SJCRH30 (cell line): ENCODE measurements at regions not wholly inside any gene's neighbourhood (a gene's known extent, or its start where the extent isn't known, plus 50 kb on each side); places are given as distances from the start of the nearest gene placed in this dataset.

Experiments
- DNase-seq, 2 experiments: peaks; one replicate each; pipeline ENCODE4 v3.0.0-alpha.2; 2015 to 2020
- H3K27ac ChIP-seq: fragments of 250-450 bp; sonication (Bioruptor Pico); 2 replicates; pipeline ENCODE4 v1.5.1; 2020; ENCODE audit warnings: mild to moderate bottlenecking, moderate library complexity
- H3K27me3 ChIP-seq: fragments of 250-450 bp; sonication (Bioruptor Pico); 2 replicates; pipeline ENCODE4 v1.5.1; 2020; ENCODE audit warnings: mild to moderate bottlenecking, moderate library complexity
- H3K36me3 ChIP-seq: fragments of 250-450 bp; sonication (Bioruptor Pico); 2 replicates; pipeline ENCODE4 v1.5.1; 2020; ENCODE audit warnings: mild to moderate bottlenecking, moderate library complexity
- H3K4me1 ChIP-seq: fragments of 250-450 bp; sonication (Bioruptor Pico); 2 replicates; pipeline ENCODE4 v1.5.1; 2020; ENCODE audit warnings: mild to moderate bottlenecking, moderate library complexity
- H3K4me3 ChIP-seq: fragments of 250-450 bp; sonication (Bioruptor Pico); 2 replicates; pipeline ENCODE4 v1.5.1; 2020; ENCODE audit warnings: mild to moderate bottlenecking, moderate library complexity
- H3K9me3 ChIP-seq: fragments of 250-450 bp; sonication (Bioruptor Pico); replicated peaks from 2 replicates; pipeline ENCODE4 v1.5.1; 2020; ENCODE audit warnings: mild to moderate bottlenecking, moderate library complexity

DNA sequence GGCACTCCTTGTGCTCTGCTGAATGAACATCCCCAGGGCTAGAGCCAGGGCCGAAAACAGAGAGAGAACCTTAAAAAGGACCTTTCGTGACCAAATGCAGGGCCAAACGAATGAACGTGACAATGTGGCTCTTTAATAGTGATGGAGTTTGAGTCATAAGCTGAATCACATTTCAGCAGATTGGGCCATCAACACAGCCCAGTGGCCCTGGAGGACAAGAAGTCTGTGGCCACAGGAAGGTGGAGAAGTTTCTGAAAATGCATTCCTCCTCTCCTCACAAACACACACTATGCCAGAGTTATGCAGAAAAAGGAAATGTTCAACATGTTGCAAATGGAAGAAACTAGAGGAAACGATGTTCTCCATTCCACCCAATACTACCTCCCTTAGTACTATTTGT lies 415.8 kb downstream of the HRH4 start:
- Histone ChIP-seq H3K27me3 (no peaks in the 10 kb centered on the region), H3K4me1 (no peaks in the 10 kb centered on the region), H3K36me3 (no peaks in the 10 kb centered on the region), H3K4me3 (no peak overlapping the region), H3K27ac (no peak overlapping the region), H3K9me3 (no peaks in the 10 kb centered on the region)
- no peak for DNase-seq

GRCh38 chr18:24877066-24877465 lies 416.6 kb downstream of the HRH4 start:
- no peaks in the 10 kb centered on the region for H3K36me3 ChIP-seq
- no peak for DNase-seq

DNA sequence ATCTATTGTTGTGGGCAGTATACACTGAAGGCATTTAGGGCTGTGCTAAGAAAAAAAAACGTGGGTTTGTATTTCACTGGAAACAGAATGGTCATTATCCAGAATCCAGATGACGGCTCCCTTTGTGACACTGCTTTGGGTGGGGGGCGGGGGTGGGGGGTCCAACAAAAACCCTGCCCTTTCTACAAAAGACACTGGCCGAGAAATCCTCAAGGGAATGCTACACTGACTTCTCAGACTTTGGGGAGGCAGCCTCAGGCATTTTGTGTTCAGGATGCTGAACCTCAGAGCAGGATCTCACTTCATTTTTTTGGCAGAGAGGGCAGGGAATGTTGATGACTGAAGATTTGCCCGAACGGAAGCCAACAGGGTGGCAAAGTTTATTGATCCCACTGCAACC lies 417.1 kb downstream of the HRH4 start:
- Histone ChIP-seq H3K4me1 (no peaks in the 10 kb centered on the region), H3K36me3 (no peaks in the 10 kb centered on the region), H3K9me3 (no peaks in the 10 kb centered on the region), H3K27ac (no peak overlapping the region), H3K27me3 (no peaks in the 10 kb centered on the region), H3K4me3 (no peak overlapping the region)
- DNase-seq = no peak

More at GRCh38 chr18:24877066-24877465, 416.6 kb downstream of the HRH4 start:
- Histone ChIP-seq H3K9me3 (no peaks in the 10 kb centered on the region), H3K4me1 (no peaks in the 10 kb centered on the region), H3K27me3 (no peaks in the 10 kb centered on the region), H3K4me3 (no peak overlapping the region), H3K27ac (no peak overlapping the region)

DNA sequence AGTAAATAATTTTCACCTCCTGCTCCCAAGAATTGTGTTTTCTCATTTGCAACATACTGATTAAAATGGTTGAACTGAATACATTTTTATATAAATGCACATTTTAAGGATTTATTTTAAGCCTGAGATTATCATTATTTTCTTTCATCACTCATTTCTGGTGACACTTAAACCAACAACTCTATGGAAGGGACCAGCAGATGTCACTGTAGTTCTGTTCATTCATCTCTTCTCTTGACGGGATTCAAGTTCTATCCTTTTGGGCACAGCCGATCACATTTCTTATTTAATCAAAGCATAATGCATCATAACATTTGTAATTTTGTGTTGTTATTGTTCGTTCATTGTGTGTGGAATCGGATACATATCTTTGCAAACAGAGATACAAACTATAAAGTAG lies 417.9 kb downstream of the HRH4 start:
- Histone ChIP-seq H3K27me3 (no peaks in the 10 kb centered on the region), H3K4me3 (no peak overlapping the region)
- DNase-seq = peak; percentile 4 to 63

GRCh38 chr18:24885276-24885675 lies 424.8 kb downstream of the HRH4 start:
- H3K27me3 ChIP-seq = no peaks in the 10 kb centered on the region
- no peak for DNase-seq
- H3K4me3 ChIP-seq = no peak overlapping the region
- no peaks in the 10 kb centered on the region for H3K9me3 ChIP-seq
- H3K36me3 ChIP-seq = no peaks in the 10 kb centered on the region
- H3K27ac ChIP-seq = no peak overlapping the region
- no peaks in the 10 kb centered on the region for H3K4me1 ChIP-seq

More for the DNA sequence above, 417.9 kb downstream of the HRH4 start:
- H3K4me1 ChIP-seq = no peaks in the 10 kb centered on the region
- H3K9me3 ChIP-seq = no peaks in the 10 kb centered on the region
- no peak overlapping the region for H3K27ac ChIP-seq
- H3K36me3 ChIP-seq = no peaks in the 10 kb centered on the region

DNA sequence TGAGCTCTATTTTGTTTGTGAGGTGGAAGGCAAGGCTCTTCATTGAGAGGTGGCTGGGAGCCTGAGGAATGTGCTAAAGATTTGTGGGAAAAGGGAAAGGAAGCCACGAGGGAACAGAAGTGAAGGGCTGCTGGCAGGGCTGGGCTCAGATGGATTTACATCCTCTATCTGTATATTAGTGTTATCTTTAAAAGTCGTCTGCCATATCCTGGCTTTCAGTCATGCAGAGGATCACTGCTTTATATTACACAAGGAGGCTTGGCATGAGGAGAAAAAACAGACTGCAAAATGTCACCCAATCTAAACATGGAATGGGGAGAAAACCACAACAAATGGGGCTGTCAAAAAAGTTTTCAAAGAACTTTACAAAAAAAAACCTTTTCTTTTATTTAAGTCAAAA lies 434.4 kb downstream of the HRH4 start:
- Histone ChIP-seq H3K9me3 (no peaks in the 10 kb centered on the region), H3K27ac (no peak overlapping the region), H3K4me1 (no peaks in the 10 kb centered on the region), H3K4me3 (no peak overlapping the region), H3K27me3 (no peaks in the 10 kb centered on the region), H3K36me3 (no peaks in the 10 kb centered on the region)
- no peak for DNase-seq

DNA sequence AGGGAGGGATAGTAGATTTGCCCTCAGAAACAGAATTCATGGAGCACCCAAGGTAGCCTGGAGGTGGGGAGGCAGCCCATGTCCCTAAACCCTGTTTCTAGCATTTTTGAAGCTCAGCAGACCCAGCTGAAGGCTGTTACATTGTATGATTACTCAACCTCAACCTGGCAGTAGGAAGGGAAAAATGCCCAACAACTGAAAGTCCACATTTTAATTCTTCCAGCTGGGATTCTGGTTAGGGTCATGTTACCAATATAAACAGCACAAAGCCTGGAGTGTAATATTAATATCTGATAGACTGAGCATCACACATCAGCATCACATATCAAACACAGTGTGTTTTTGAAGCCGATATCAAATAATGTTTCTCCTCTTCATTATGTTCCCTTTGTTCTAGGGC lies 437.0 kb downstream of the HRH4 start:
- Histone ChIP-seq H3K27ac (no peak overlapping the region), H3K9me3 (no peaks in the 10 kb centered on the region), H3K4me3 (no peak overlapping the region), H3K36me3 (no peaks in the 10 kb centered on the region), H3K27me3 (no peaks in the 10 kb centered on the region), H3K4me1 (no peaks in the 10 kb centered on the region)
- DNase-seq = no peak

DNA sequence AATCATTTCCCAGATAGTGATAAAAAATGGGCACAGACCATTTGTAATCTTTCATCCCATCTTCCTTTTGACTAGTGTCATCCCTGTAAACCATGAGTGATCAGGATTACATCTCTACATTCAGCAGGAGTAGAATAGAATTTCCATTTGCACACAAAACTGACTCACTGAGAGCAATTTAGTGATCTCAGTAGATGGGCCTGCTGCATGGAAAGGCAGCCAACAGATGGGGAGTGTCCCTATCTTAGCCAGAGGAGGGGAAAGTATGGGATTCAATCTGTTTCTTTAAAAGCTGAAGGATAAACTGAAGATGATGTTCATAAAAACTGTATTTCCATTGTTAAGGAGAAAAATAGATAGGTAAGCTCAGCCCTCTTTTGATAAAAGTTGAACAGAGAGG lies 441.7 kb downstream of the ZNF521 start:
- no peaks in the 10 kb centered on the region for H3K27me3 ChIP-seq
- H3K9me3 ChIP-seq = no peaks in the 10 kb centered on the region
- DNase-seq = no peak
- peaks cover under 1% of the 10 kb centered on the region for H3K4me1 ChIP-seq
- no peaks in the 10 kb centered on the region for H3K36me3 ChIP-seq
- H3K27ac ChIP-seq = no peak overlapping the region
- H3K4me3 ChIP-seq = no peak overlapping the region

- Histone ChIP-seq H3K9me3 (no peaks in the 10 kb centered on the region), H3K4me3 (no peak overlapping the region), H3K27me3 (no peaks in the 10 kb centered on the region), H3K4me1 (peaks cover 6% of the 10 kb centered on the region), H3K36me3 (no peaks in the 10 kb centered on the region), H3K27ac (no peak overlapping the region)
- DNase-seq = no peak
Measured at GRCh38 chr18:24913507-24914170, 438.3 kb downstream of the ZNF521 start.

DNA sequence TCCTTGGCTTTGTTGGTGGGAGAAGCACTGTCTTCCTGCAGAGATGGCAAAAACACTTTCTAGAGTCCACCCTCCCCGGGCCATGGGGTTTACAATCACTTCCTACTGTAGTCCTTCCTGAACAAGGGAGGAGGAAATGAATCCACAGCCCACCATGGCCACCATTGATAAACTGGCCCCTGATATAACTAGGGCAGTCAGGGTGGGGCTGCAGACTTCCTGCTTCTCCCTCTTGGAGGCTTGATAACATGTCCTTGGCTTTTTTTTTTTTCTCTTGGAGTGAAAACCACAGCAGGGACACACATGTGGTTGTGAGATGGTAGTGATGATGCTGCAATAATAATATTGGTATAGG lies 437.8 kb downstream of the ZNF521 start:
- no peak overlapping the region for H3K27ac ChIP-seq
- no peaks in the 10 kb centered on the region for H3K9me3 ChIP-seq
- no peak overlapping the region for H3K4me3 ChIP-seq
- H3K4me1 ChIP-seq = peaks cover 6% of the 10 kb centered on the region
- no peaks in the 10 kb centered on the region for H3K36me3 ChIP-seq
- no peaks in the 10 kb centered on the region for H3K27me3 ChIP-seq
- no peak for DNase-seq

GRCh38 chr18:24914685-24915084 lies 437.3 kb downstream of the ZNF521 start:
- Histone ChIP-seq H3K27me3 (no peaks in the 10 kb centered on the region), H3K4me1 (peaks cover 6% of the 10 kb centered on the region), H3K9me3 (no peaks in the 10 kb centered on the region), H3K4me3 (no peak overlapping the region), H3K27ac (no peak overlapping the region), H3K36me3 (no peaks in the 10 kb centered on the region)
- no peak for DNase-seq

DNA sequence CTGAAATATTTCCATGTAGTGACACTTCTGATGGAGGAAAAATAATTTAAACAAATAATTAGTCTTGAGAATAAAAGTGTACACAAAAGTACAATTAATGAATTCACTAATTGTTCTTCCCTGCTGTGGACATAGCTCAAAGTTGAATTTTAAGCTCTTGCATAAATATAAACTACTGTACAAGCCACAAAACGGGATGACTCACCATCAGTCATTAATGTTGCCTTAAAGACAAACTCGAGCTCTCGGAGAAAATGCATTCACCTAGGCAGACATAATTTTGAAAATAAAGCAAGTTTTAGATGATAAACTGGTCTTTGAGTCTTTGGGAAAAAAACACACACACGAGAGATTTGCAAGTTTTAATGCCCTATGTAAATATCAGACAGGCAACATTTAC lies 436.4 kb downstream of the ZNF521 start:
- H3K4me3 ChIP-seq = no peak overlapping the region
- no peak overlapping the region for H3K27ac ChIP-seq
- H3K36me3 ChIP-seq = no peaks in the 10 kb centered on the region
- H3K4me1 ChIP-seq = peaks cover 6% of the 10 kb centered on the region
- no peak for DNase-seq
- no peaks in the 10 kb centered on the region for H3K27me3 ChIP-seq
- H3K9me3 ChIP-seq = no peaks in the 10 kb centered on the region

- DNase-seq = no peak
- Histone ChIP-seq H3K4me1 (peaks cover 6% of the 10 kb centered on the region), H3K4me3 (no peak overlapping the region), H3K9me3 (no peaks in the 10 kb centered on the region), H3K27ac (no peak overlapping the region), H3K36me3 (no peaks in the 10 kb centered on the region), H3K27me3 (no peaks in the 10 kb centered on the region)
Measured at GRCh38 chr18:24917767-24918166, 434.2 kb downstream of the ZNF521 start.

GRCh38 chr18:24918257-24918656 lies 433.7 kb downstream of the ZNF521 start:
- Histone ChIP-seq H3K4me3 (no peak overlapping the region), H3K36me3 (no peaks in the 10 kb centered on the region), H3K27me3 (no peaks in the 10 kb centered on the region), H3K27ac (no peak overlapping the region), H3K9me3 (no peaks in the 10 kb centered on the region), H3K4me1 (peaks cover 6% of the 10 kb centered on the region)
- DNase-seq = no peak

DNA sequence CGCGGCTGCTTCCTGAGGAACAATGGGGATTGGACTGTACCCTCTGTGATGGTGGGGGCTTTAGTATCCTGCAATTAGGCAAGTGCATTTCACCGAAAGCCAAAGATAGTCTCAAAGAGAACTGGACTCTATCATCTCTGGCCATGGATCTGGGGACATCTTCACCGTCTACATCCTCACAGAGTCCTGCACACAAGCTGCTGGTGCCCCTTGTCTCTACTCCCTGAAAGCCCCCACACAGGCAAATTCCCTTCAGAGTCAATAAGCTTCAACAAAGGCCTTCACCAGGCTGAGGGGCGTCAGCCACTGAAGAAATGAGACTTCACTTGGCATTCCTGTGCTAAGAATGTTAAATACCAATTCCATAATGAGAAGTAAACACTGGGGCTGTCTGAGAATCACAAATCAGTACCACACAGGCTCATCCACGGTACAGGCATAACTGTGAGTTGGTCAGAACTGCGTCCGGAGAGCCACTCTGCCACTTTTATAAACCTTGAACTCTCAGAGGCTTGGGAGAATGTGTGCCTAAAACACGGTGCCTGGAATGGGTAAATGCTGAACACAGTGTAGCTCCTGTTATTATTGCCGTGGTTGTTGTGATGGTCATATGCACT lies 432.7 kb downstream of the ZNF521 start:
- no peaks in the 10 kb centered on the region for H3K9me3 ChIP-seq
- H3K27ac ChIP-seq = no peak overlapping the region
- no peaks in the 10 kb centered on the region for H3K27me3 ChIP-seq
- H3K4me1 ChIP-seq = peaks cover 6% of the 10 kb centered on the region
- no peaks in the 10 kb centered on the region for H3K36me3 ChIP-seq
- no peak for DNase-seq
- H3K4me3 ChIP-seq = no peak overlapping the region

GRCh38 chr18:24922491-24922890 lies 429.5 kb downstream of the ZNF521 start:
- no peaks in the 10 kb centered on the region for H3K36me3 ChIP-seq
- no peak overlapping the region for H3K27ac ChIP-seq
- H3K27me3 ChIP-seq = no peaks in the 10 kb centered on the region
- H3K4me1 ChIP-seq = no peaks in the 10 kb centered on the region
- H3K9me3 ChIP-seq = no peaks in the 10 kb centered on the region
- H3K4me3 ChIP-seq = no peak overlapping the region
- DNase-seq = no peak
